GM18858 (cell line): ENCODE measurements at regions not wholly inside any gene's neighbourhood (a gene's known extent, or its start where the extent isn't known, plus 50 kb on each side); places are given as distances from the start of the nearest gene placed in this dataset.

Source experiments
- ATAC-seq: cut with Tn5 transposase; IDR thresholded peaks from one replicate; pipeline ENCODE4 v1.9.1; 2021; ENCODE audit not compliant: unreplicated experiment

GRCh38 chr9:13990994-13991393 lies 322.9 kb downstream of the NFIB start:
- ATAC-seq, result no peak

GRCh38 chr9:13990331-13990730 lies 323.6 kb downstream of the NFIB start:
- ATAC-seq, result no peak

GRCh38 chr9:13988944-13989343 lies 325.0 kb downstream of the NFIB start:
- ATAC-seq, result no peak

GRCh38 chr9:13983607-13984006 lies 330.3 kb downstream of the NFIB start:
- no peak for ATAC-seq

- no peak for ATAC-seq
Observed at GRCh38 chr9:13979941-13980318, 334.0 kb downstream of the NFIB start.

- ATAC-seq, result no peak
Observed at GRCh38 chr9:13975611-13976290, 338.2 kb downstream of the NFIB start.

GRCh38 chr9:13974891-13975290 lies 339.1 kb downstream of the NFIB start:
- ATAC-seq, result no peak

- no peak for ATAC-seq
Observed at GRCh38 chr9:13971966-13972655, 341.8 kb downstream of the NFIB start.

GRCh38 chr9:13971415-13971814 lies 342.5 kb downstream of the NFIB start:
- ATAC-seq, result no peak

- no peak for ATAC-seq
Observed at GRCh38 chr9:13970426-13970825, 343.5 kb downstream of the NFIB start.

GRCh38 chr9:13970018-13970417 lies 343.9 kb downstream of the NFIB start:
- ATAC-seq, result no peak

GRCh38 chr9:13967438-13967837 lies 346.5 kb downstream of the NFIB start:
- ATAC-seq, result no peak

- ATAC-seq, result no peak
Observed at GRCh38 chr9:13967011-13967410, 346.9 kb downstream of the NFIB start.

GRCh38 chr9:13963005-13963653 lies 350.8 kb downstream of the NFIB start:
- ATAC-seq, result no peak

GRCh38 chr9:13962006-13962405 lies 351.9 kb downstream of the NFIB start:
- ATAC-seq, result no peak

GRCh38 chr9:13960011-13960765 lies 353.8 kb downstream of the NFIB start:
- ATAC-seq, result no peak

- ATAC-seq, result no peak
Observed at GRCh38 chr9:13958672-13959071, 355.3 kb downstream of the NFIB start.

- peak; percentile 44 for ATAC-seq
Observed at GRCh38 chr9:13957089-13957488, 356.9 kb downstream of the NFIB start.

GRCh38 chr9:13956107-13956506 lies 357.8 kb downstream of the NFIB start:
- no peak for ATAC-seq

GRCh38 chr9:13952906-13953305 lies 361.0 kb downstream of the NFIB start:
- ATAC-seq, result no peak

- ATAC-seq, result no peak
Observed at GRCh38 chr9:13948037-13948436, 365.9 kb downstream of the NFIB start.

- ATAC-seq, result no peak
Observed at GRCh38 chr9:13943176-13943575, 370.8 kb downstream of the NFIB start.
